H1 (cell line): ENCODE measurements at regions not wholly inside any gene's neighbourhood (a gene's known extent, or its start where the extent isn't known, plus 50 kb on each side); places are given as distances from the start of the nearest gene placed in this dataset.

Experiments used
- EZH2 ChIP-seq: fragments of 200-600 bp; sonication (generic); IDR thresholded peaks from 2 replicates; pipeline ENCODE4 v1.7.1; 2012; ENCODE audit warnings: low read depth, mild to moderate bottlenecking, moderate library complexity, low read length, inconsistent platforms; ENCODE audit not compliant: severe bottlenecking
- HDAC2 ChIP-seq, 2 experiments: fragments of 300-600 bp in 1 of 2; sonication (generic) in 1 of 2; IDR thresholded peaks; 2 replicates each; pipeline ENCODE4 v1.6.1; 2011 to 2012; ENCODE audit warnings: low read depth in 2 of 2, low read length in 2 of 2, mild to moderate bottlenecking in 2 of 2, moderate library complexity in 2 of 2, borderline replicate concordance in 1 of 2, inconsistent platforms in 1 of 2
- JUN ChIP-seq: IDR thresholded peaks from 2 replicates; pipeline ENCODE4 v1.6.1; 2011; ENCODE audit warnings: low read depth, mild to moderate bottlenecking, improper control_type of control experiment, low read length
- POLR2A ChIP-seq, 2 experiments: IDR thresholded peaks; 1 replicate in 1 of 2; 2 replicates in 1 of 2; pipeline ENCODE4 v1.6.1; 2011; ENCODE audit warnings: low read depth in 2 of 2, low read length in 2 of 2, mild to moderate bottlenecking in 2 of 2; ENCODE audit errors: control extremely low read depth in 1 of 2
- SRF ChIP-seq: IDR thresholded peaks from 2 replicates; pipeline ENCODE4 v1.6.1; 2011; ENCODE audit warnings: mild to moderate bottlenecking, low read depth, low read length, moderate library complexity
- TAF1 ChIP-seq: IDR thresholded peaks from 2 replicates; pipeline ENCODE4 v1.6.1; 2011; ENCODE audit warnings: mild to moderate bottlenecking, low read depth, low read length
- TF ChIP-seq, protein P1 (sequence below), 3 experiments: IDR thresholded peaks; 1 replicate in 2 of 3; 2 replicates in 1 of 3; pipeline versions ENCODE4 v1.5.1 to v1.6.1; 2011; ENCODE audit warnings: low read length in 3 of 3, mild to moderate bottlenecking in 3 of 3, inconsistent platforms in 2 of 3, low read depth in 1 of 3, moderate library complexity in 1 of 3; ENCODE audit not compliant: insufficient read depth in 1 of 3; ENCODE audit errors: control extremely low read depth in 1 of 3

GRCh38 chr10:31723106-31723750 lies 205.4 kb downstream of the ARHGAP12 start:
- TF ChIP-seq, protein P1, sequence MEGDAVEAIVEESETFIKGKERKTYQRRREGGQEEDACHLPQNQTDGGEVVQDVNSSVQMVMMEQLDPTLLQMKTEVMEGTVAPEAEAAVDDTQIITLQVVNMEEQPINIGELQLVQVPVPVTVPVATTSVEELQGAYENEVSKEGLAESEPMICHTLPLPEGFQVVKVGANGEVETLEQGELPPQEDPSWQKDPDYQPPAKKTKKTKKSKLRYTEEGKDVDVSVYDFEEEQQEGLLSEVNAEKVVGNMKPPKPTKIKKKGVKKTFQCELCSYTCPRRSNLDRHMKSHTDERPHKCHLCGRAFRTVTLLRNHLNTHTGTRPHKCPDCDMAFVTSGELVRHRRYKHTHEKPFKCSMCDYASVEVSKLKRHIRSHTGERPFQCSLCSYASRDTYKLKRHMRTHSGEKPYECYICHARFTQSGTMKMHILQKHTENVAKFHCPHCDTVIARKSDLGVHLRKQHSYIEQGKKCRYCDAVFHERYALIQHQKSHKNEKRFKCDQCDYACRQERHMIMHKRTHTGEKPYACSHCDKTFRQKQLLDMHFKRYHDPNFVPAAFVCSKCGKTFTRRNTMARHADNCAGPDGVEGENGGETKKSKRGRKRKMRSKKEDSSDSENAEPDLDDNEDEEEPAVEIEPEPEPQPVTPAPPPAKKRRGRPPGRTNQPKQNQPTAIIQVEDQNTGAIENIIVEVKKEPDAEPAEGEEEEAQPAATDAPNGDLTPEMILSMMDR (IDR thresholded peaks at IDR 0.05; ENCODE audit: control extremely low read depth in 1 of 3, insufficient read depth in 1 of 3, low read depth in 1 of 3, low read length in 3 of 3), result no peak
- TF ChIP-seq EZH2, result no peak
- no peak for TF ChIP-seq TAF1
- no peak for TF ChIP-seq SRF
- no peak for TF ChIP-seq JUN
- no peak for TF ChIP-seq POLR2A (IDR thresholded peaks at IDR 0.05; ENCODE audit: control extremely low read depth in 1 of 2, low read depth in 2 of 2, low read length in 2 of 2)
- no peak for TF ChIP-seq HDAC2 (IDR thresholded peaks at IDR 0.05; ENCODE audit: borderline replicate concordance in 1 of 2, low read depth in 2 of 2, low read length in 2 of 2)
